Spleen (tissue), 11 donors: ENCODE measurements at regions not wholly inside any gene's neighbourhood (a gene's known extent, or its start where the extent isn't known, plus 50 kb on each side); places are given as distances from the start of the nearest gene placed in this dataset.
A peak's percentile ranks its signal among the peaks of the same experiment; 100 is the strongest.

Experiments
- DNase-seq: peaks from one replicate; pipeline ENCODE4 v3.0.0-alpha.2; 2020
- H3K27ac ChIP-seq, 8 donors: fragments of 200-600 bp; sonication (generic) in 7 of 8; 1 replicate in 4 of 8; 2 replicates in 4 of 8; pipeline versions ENCODE4 v1.5.0 to v1.8.0; 2016 to 2021; ENCODE audit warnings: inconsistent platforms in 4 of 8, mild to moderate bottlenecking in 4 of 8, moderate library complexity in 1 of 8
- H3K27me3 ChIP-seq, 7 donors: fragments of 200-600 bp; sonication (generic) in 6 of 7; replicated peaks in 1 of 7; 1 replicate in 4 of 7; 2 replicates in 3 of 7; pipeline versions ENCODE4 v1.5.0 to v1.8.0; 2016 to 2021; ENCODE audit warnings: inconsistent platforms in 3 of 7, mild to moderate bottlenecking in 1 of 7
- H3K36me3 ChIP-seq, 6 donors: fragments of 200-600 bp; sonication (generic) in 5 of 6; 1 replicate in 4 of 6; 2 replicates in 2 of 6; pipeline versions ENCODE4 v1.5.0 to v1.8.0; 2016 to 2021; ENCODE audit warnings: inconsistent platforms in 2 of 6
- H3K4me1 ChIP-seq, 6 donors: fragments of 200-600 bp; sonication (generic) in 5 of 6; 1 replicate in 3 of 6; 2 replicates in 3 of 6; pipeline versions ENCODE4 v1.5.0 to v1.8.0; 2016 to 2021; ENCODE audit warnings: inconsistent platforms in 3 of 6
- H3K4me3 ChIP-seq, 8 donors: fragments of 200-600 bp; sonication (generic) in 7 of 8; 1 replicate in 4 of 8; 2 replicates in 4 of 8; pipeline versions ENCODE4 v1.5.0 to v1.8.0; 2016 to 2021; ENCODE audit warnings: inconsistent platforms in 4 of 8, mild to moderate bottlenecking in 4 of 8, moderate library complexity in 2 of 8
- H3K9me3 ChIP-seq, 8 donors: fragments of 200-600 bp; sonication (generic) in 7 of 8; 1 replicate in 4 of 8; 2 replicates in 4 of 8; pipeline versions ENCODE4 v1.5.0 to v1.8.0; 2016 to 2021; ENCODE audit warnings: inconsistent platforms in 4 of 8
- POLR2A ChIP-seq, 3 donors: fragments of 450-650 bp; IDR thresholded peaks; one replicate each; pipeline ENCODE4 v1.5.1; 2017; ENCODE audit warnings: antibody characterized with exemption in 3 of 3, mild to moderate bottlenecking in 1 of 3
- POLR2AphosphoS5 ChIP-seq, 3 donors: sonication (generic); formaldehyde crosslinking; IDR thresholded peaks; one replicate each; pipeline ENCODE4 v1.5.1; 2017; ENCODE audit warnings: antibody characterized with exemption in 3 of 3
- WGBS, 5 donors: extraction: QIAGEN DNeasy Blood & Tissue Kit in 3 of 5; methylation state at CpG; one replicate each; pipeline versions ENCODE4 v1.1.5 to v1.1.7; 2013 to 2018; 5-methylcytosine and 5-hydroxymethylcytosine counted together
- intact Hi-C: fragments of 100-400 bp; cut with DNase I; formaldehyde crosslinking; loops from one replicate; pipeline ENCODE4 v1.15.0; 2023; ENCODE audit warnings: low total_unique reads
- TF ChIP-seq, protein P1 (sequence below), 11 experiments: fragments of 200-600 bp in 7 of 11; fragments of 450-650 bp in 4 of 11; sonication (generic) in 4 of 11; IDR thresholded peaks in 8 of 11; conservative IDR thresholded peaks in 3 of 11; 1 replicate in 7 of 11; 2 replicates in 4 of 11; pipeline versions ENCODE4 v1.4.0 to v1.8.0; 2016 to 2021; ENCODE audit warnings: antibody characterized with exemption in 11 of 11, inconsistent platforms in 4 of 11, mild to moderate bottlenecking in 1 of 11
- donor health status: healthy with polysubstance abuse.
- donor health status: DM: no; HTN: no; CAD: no; lungs with moderate emphysema.
- donor health status: DM: no; HTN: no; CAD: no.
- donor health status: Bipolar disorder and iron deficiency.
- donor health status: healthy.
- donor health status: DM: no; HTN: no; CAD: no.
- donor health status: DM: yes; HTN: yes; CAD: no.

- Histone ChIP-seq H3K4me1 (peaks cover 39 to 100% (median 83%) of the 10 kb centered on the region in 6 donors), H3K27me3 (no peaks in the 10 kb centered on the region), H3K4me3 (no peak overlapping the region), H3K9me3 (no peaks in the 10 kb centered on the region), H3K27ac (peak overlapping the region in 6 of 8 donors; percentile 3 to 92 (median 81)), H3K36me3 (peaks cover 0 to 48% (median 9%) of the 10 kb centered on the region in 6 donors)
- intact Hi-C loops, result no loop called here
- TF ChIP-seq POLR2A (IDR thresholded peaks at IDR 0.05) (no peak), POLR2AphosphoS5 (IDR thresholded peaks at IDR 0.05) (peak in 1 of 3 donors; percentile 15)
- TF ChIP-seq, protein P1, sequence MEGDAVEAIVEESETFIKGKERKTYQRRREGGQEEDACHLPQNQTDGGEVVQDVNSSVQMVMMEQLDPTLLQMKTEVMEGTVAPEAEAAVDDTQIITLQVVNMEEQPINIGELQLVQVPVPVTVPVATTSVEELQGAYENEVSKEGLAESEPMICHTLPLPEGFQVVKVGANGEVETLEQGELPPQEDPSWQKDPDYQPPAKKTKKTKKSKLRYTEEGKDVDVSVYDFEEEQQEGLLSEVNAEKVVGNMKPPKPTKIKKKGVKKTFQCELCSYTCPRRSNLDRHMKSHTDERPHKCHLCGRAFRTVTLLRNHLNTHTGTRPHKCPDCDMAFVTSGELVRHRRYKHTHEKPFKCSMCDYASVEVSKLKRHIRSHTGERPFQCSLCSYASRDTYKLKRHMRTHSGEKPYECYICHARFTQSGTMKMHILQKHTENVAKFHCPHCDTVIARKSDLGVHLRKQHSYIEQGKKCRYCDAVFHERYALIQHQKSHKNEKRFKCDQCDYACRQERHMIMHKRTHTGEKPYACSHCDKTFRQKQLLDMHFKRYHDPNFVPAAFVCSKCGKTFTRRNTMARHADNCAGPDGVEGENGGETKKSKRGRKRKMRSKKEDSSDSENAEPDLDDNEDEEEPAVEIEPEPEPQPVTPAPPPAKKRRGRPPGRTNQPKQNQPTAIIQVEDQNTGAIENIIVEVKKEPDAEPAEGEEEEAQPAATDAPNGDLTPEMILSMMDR (IDR thresholded peaks at IDR 0.05 in 8 of 11, conservative IDR thresholded peaks at IDR 0.05 in 3 of 11), result no peak
- no peak for DNase-seq
- WGBS, 5 donors, result 89 to 95% (median 93%) methylated on average over 11 of the region's 11 CpGs
These were observed 184.4 kb upstream of the KLF14 start for GRCh38 chr7:130918129-130919052.

- TF ChIP-seq POLR2A (IDR thresholded peaks at IDR 0.05) (no peak), POLR2AphosphoS5 (IDR thresholded peaks at IDR 0.05) (no peak)
- TF ChIP-seq, protein P1 (IDR thresholded peaks at IDR 0.05 in 8 of 11, conservative IDR thresholded peaks at IDR 0.05 in 3 of 11), result no peak
- Histone ChIP-seq H3K27me3 (no peaks in the 10 kb centered on the region), H3K4me1 (peaks cover 32 to 100% (median 80%) of the 10 kb centered on the region in 6 donors), H3K36me3 (peaks cover 0 to 54% (median 11%) of the 10 kb centered on the region in 6 donors), H3K4me3 (no peak overlapping the region), H3K27ac (peak overlapping the region in 2 of 8 donors; percentile 73 to 89), H3K9me3 (no peaks in the 10 kb centered on the region)
- intact Hi-C loops, result no loop called here
- DNase-seq, result no peak
- WGBS, 5 donors, result 84 to 92% (median 92%) methylated on average over 2 of the region's 2 CpGs
These were observed 185.5 kb upstream of the KLF14 start for GRCh38 chr7:130919316-130920103.

DNA sequence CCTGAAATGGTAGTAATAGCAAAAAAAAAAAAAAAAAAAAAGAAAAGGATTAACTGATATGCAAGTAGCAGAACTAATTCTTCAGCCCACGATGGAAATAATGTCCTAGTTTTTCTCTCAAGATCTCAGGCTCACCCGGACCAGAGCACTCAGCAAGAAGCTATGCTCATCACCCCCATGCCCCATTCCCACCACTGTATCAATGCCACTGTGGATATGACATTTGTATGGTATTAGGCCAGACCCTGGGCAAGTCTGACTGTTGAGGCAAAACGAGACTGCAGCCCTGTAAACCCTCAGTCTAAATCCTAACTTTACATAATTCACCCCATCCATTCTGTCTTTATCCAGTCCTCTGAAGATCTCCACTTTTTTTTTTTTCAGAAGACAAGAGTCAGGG is 186.1 kb upstream of the KLF14 start:
- H3K36me3 ChIP-seq, result peaks cover 0 to 54% (median 11%) of the 10 kb centered on the region in 6 donors
- no peaks in the 10 kb centered on the region for H3K27me3 ChIP-seq
- H3K9me3 ChIP-seq, result no peaks in the 10 kb centered on the region
- H3K4me1 ChIP-seq, result peaks cover 30 to 100% (median 80%) of the 10 kb centered on the region in 6 donors
- H3K4me3 ChIP-seq, result no peak overlapping the region
- TF ChIP-seq POLR2A (IDR thresholded peaks at IDR 0.05) (no peak), POLR2AphosphoS5 (IDR thresholded peaks at IDR 0.05) (peak in 1 of 3 donors; percentile 31)
- TF ChIP-seq, protein P1 (IDR thresholded peaks at IDR 0.05 in 8 of 11, conservative IDR thresholded peaks at IDR 0.05 in 3 of 11), result no peak
- WGBS, 5 donors, result 79 to 95% (median 85%) methylated on average over 3 of the region's 3 CpGs
- no peak for DNase-seq
- intact Hi-C loops, result no loop called here
- peak overlapping the region in 4 of 8 donors; percentile 40 to 76 (median 68) for H3K27ac ChIP-seq
